ENCODE measurements at regions not wholly inside any gene's neighbourhood (a gene's known extent, or its start where the extent isn't known, plus 50 kb on each side); places are given as distances from the start of the nearest gene placed in this dataset.

DNA sequence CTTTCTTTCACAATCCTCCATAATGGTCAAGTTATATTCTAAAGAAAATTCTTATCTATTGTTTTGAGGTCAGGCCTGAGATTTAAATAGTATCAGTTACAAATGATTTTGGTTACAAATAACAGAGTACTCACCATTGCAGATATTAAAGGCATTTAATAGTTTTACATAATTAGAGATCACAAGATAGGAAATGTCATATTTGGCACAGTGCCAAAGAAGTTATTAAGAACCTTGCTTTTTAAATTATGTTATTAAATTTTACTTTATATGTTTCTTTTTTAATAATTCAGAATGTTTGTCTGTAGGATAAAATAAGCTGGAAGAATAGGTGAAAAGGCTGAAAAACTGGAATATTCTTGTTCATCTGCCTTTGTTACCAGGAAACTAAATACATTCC, 1174.7 kb downstream of the PCDH18 start:
- no peak for TF ChIP-seq ZNF394 (tag by site-specific recombination; IDR thresholded peaks at IDR 0.05; ENCODE audit: borderline replicate concordance)
- TF ChIP-seq ZNF48 (tag by site-specific recombination; IDR thresholded peaks at IDR 0.05): no peak
- TF ChIP-seq ZNF624 (tag by site-specific recombination; IDR thresholded peaks at IDR 0.05): no peak
- TF ChIP-seq BCL11B (tag by site-specific recombination; IDR thresholded peaks at IDR 0.05; ENCODE audit: low read depth): no peak
- no peak for TF ChIP-seq ZNF423 (tag by site-specific recombination; IDR thresholded peaks at IDR 0.05)
- TF ChIP-seq, protein P1, sequence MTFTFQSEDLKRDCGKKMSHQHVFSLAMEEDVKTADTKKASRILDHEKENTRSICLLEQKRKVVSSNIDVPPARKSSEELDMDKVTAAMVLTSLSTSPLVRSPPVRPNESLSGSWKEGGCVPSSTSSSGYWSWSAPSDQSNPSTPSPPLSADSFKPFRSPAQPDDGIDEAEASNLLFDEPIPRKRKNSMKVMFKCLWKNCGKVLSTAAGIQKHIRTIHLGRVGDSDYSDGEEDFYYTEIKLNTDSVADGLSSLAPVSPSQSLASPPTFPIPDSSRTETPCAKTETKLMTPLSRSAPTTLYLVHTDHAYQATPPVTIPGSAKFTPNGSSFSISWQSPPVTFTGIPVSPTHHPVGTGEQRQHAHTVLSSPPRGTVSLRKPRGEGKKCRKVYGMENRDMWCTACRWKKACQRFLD (tag by site-specific recombination; IDR thresholded peaks at IDR 0.05): no peak
- no peak for TF ChIP-seq ZNF292 (tag by site-specific recombination; IDR thresholded peaks at IDR 0.05; ENCODE audit: borderline replicate concordance, low read depth)
- TF ChIP-seq, protein P2, sequence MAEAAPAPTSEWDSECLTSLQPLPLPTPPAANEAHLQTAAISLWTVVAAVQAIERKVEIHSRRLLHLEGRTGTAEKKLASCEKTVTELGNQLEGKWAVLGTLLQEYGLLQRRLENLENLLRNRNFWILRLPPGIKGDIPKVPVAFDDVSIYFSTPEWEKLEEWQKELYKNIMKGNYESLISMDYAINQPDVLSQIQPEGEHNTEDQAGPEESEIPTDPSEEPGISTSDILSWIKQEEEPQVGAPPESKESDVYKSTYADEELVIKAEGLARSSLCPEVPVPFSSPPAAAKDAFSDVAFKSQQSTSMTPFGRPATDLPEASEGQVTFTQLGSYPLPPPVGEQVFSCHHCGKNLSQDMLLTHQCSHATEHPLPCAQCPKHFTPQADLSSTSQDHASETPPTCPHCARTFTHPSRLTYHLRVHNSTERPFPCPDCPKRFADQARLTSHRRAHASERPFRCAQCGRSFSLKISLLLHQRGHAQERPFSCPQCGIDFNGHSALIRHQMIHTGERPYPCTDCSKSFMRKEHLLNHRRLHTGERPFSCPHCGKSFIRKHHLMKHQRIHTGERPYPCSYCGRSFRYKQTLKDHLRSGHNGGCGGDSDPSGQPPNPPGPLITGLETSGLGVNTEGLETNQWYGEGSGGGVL (tag by site-specific recombination; IDR thresholded peaks at IDR 0.05): no peak
- no peak for TF ChIP-seq MEIS1 (CRISPR knock-in tag; IDR thresholded peaks at IDR 0.05; ENCODE audit: borderline replicate concordance)
- no peak for TF ChIP-seq ZNF561 (tag by site-specific recombination; IDR thresholded peaks at IDR 0.05; ENCODE audit: borderline replicate concordance)
- no peak for TF ChIP-seq ZNF157 (tag by site-specific recombination; IDR thresholded peaks at IDR 0.05)
- TF ChIP-seq ZNF654 (tag by site-specific recombination; IDR thresholded peaks at IDR 0.05; ENCODE audit: low read depth): no peak
- TF ChIP-seq HOXC10 (CRISPR knock-in tag; IDR thresholded peaks at IDR 0.05): no peak
- no peak for TF ChIP-seq ZNF747 (tag by site-specific recombination; IDR thresholded peaks at IDR 0.05)
- no peak for TF ChIP-seq ZNF366 (tag by site-specific recombination; conservative IDR thresholded peaks at IDR 0.05)
- no peak for TF ChIP-seq ZNF132 (tag by site-specific recombination; IDR thresholded peaks at IDR 0.05; ENCODE audit: borderline replicate concordance)
- TF ChIP-seq, protein P3, sequence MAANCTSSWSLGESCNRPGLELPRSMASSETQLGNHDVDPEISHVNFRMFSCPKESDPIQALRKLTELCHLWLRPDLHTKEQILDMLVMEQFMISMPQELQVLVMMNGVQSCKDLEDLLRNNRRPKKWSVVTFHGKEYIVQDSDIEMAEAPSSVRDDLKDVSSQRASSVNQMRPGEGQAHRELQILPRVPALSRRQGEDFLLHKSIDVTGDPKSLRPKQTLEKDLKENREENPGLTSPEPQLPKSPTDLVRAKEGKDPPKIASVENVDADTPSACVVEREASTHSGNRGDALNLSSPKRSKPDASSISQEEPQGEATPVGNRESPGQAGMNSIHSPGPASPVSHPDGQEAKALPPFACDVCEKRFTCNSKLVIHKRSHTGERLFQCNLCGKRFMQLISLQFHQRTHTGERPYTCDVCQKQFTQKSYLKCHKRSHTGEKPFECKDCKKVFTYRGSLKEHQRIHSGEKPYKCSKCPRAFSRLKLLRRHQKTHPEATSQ (tag by site-specific recombination; IDR thresholded peaks at IDR 0.05): no peak
- no peak for TF ChIP-seq KLF8 (tag by site-specific recombination; IDR thresholded peaks at IDR 0.05)
- POLR2A ChIA-PET: no interaction called here
- no peak overlapping the region for H3K4me3 ChIP-seq (ENCODE audit: low read depth, low read length)
- CTCF ChIA-PET: no interaction called here
- no peaks in the 10 kb centered on the region for H3K4me1 ChIP-seq (ENCODE audit: control insufficient read depth, insufficient read depth, low read length)
- H3K27ac ChIP-seq (ENCODE audit: extremely low read depth, low read depth, low read length): no peak overlapping the region
- H3K9me3 ChIP-seq (ENCODE audit: control insufficient read depth, insufficient read depth, low read depth, low read length): no peaks in the 10 kb centered on the region
- H3K36me3 ChIP-seq (ENCODE audit: control insufficient read depth in 2 of 2, insufficient read depth in 1 of 2, low read length in 2 of 2): no peaks in the 10 kb centered on the region

DNA sequence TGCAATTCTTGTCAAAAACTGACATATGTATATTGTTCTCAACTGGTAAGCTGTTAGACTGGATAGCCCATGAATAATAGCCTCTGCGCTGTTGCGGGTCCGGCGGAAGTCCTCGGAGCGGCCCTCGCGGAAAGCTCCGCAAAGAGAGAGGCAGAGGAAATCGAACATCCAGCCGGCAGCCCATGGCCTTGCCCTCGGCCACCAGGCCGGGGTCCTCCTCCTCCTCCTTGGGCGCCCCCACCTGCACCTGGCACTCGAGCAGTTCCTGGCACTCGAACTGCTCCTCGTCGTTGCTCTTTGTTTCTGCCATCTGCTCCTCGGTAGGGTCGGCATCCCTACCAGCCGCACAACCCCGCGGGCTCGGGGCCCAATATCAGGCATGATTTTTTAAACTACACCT, 1176.3 kb downstream of the PCDH18 start:
- Histone ChIP-seq H3K4me1 (ENCODE audit: control insufficient read depth, insufficient read depth, low read length) (no peaks in the 10 kb centered on the region), H3K27ac (ENCODE audit: extremely low read depth, low read depth, low read length) (no peak overlapping the region), H3K4me3 (ENCODE audit: low read depth, low read length) (no peak overlapping the region), H3K36me3 (ENCODE audit: control insufficient read depth in 2 of 2, insufficient read depth in 1 of 2, low read length in 2 of 2) (no peaks in the 10 kb centered on the region), H3K9me3 (ENCODE audit: control insufficient read depth, insufficient read depth, low read depth, low read length) (no peaks in the 10 kb centered on the region)
- ChIA-PET CTCF (no interaction called here), POLR2A (no interaction called here)
- TF ChIP-seq, protein P3 (tag by site-specific recombination; IDR thresholded peaks at IDR 0.05): no peak
- TF ChIP-seq ZNF610 (tag by site-specific recombination; IDR thresholded peaks at IDR 0.05; ENCODE audit: borderline replicate concordance) (no peak), ZBTB7A (tag by site-specific recombination; IDR thresholded peaks at IDR 0.05; ENCODE audit: low read depth) (no peak), ZNF777 (tag by site-specific recombination; IDR thresholded peaks at IDR 0.05; ENCODE audit: borderline replicate concordance) (no peak)
- TF ChIP-seq, protein P4, sequence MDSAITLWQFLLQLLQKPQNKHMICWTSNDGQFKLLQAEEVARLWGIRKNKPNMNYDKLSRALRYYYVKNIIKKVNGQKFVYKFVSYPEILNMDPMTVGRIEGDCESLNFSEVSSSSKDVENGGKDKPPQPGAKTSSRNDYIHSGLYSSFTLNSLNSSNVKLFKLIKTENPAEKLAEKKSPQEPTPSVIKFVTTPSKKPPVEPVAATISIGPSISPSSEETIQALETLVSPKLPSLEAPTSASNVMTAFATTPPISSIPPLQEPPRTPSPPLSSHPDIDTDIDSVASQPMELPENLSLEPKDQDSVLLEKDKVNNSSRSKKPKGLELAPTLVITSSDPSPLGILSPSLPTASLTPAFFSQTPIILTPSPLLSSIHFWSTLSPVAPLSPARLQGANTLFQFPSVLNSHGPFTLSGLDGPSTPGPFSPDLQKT (IDR thresholded peaks at IDR 0.05; ENCODE audit: borderline replicate concordance, low read depth, low read length): no peak
- TF ChIP-seq, protein P5, sequence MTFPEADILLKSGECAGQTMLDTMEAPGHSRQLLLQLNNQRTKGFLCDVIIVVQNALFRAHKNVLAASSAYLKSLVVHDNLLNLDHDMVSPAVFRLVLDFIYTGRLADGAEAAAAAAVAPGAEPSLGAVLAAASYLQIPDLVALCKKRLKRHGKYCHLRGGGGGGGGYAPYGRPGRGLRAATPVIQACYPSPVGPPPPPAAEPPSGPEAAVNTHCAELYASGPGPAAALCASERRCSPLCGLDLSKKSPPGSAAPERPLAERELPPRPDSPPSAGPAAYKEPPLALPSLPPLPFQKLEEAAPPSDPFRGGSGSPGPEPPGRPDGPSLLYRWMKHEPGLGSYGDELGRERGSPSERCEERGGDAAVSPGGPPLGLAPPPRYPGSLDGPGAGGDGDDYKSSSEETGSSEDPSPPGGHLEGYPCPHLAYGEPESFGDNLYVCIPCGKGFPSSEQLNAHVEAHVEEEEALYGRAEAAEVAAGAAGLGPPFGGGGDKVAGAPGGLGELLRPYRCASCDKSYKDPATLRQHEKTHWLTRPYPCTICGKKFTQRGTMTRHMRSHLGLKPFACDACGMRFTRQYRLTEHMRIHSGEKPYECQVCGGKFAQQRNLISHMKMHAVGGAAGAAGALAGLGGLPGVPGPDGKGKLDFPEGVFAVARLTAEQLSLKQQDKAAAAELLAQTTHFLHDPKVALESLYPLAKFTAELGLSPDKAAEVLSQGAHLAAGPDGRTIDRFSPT (tag by site-specific recombination; IDR thresholded peaks at IDR 0.05): no peak
